GM19043 (cell line): ENCODE measurements at regions not wholly inside any gene's neighbourhood (a gene's known extent, or its start where the extent isn't known, plus 50 kb on each side); places are given as distances from the start of the nearest gene placed in this dataset.
"Not testable (repeated sequence)": the region's sequence is repeated elsewhere in the genome, so short reads cannot be mapped to it uniquely, and the experiment has no call there.

ENCODE experiments used
- ATAC-seq: cut with Tn5 transposase; IDR thresholded peaks from one replicate; pipeline ENCODE4 v1.9.1; 2021; ENCODE audit warnings: low read depth; ENCODE audit not compliant: unreplicated experiment

GRCh38 chr12:19808371-19808770, 369.1 kb downstream of the AEBP2 start:
- no peak for ATAC-seq

DNA sequence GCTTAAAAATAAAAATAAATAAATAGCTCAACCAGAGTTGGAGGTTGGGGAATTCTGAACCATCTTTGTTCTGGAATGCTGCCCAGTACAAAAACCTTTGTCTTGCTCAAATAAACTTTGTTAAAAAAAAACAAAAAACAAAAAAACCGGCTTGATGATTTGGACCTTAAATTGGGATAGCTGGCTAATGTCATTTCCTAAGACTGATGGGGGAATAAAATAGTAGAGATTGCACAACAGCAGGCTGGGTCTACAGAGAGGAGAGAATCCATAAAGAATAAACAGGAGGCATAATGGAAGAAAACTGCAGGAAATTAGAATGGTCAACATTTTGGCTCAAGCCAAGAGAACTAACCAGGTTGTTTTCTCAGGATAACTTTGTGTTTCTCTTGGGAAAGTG, 370.9 kb downstream of the AEBP2 start:
- no peak for ATAC-seq

DNA sequence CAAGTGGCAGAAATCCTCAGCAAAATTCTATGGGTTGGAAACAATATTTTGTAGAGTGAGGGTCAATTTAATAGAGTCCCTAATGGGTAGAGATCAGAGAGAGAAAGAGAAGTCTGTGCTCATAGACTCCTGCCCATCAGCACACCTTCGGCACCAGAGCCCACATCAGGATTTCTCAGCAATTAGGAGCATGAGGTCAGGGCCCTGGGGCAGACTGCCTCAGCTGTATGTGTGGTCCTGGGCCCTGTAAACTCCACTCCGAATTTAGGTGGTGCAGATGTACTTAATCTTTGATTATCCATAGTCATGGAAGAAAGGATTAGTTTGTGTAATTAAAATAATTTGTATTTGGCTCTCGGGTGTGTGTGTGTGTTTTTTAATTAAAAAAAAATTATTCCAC, 372.6 kb downstream of the AEBP2 start:
- ATAC-seq: no peak

DNA sequence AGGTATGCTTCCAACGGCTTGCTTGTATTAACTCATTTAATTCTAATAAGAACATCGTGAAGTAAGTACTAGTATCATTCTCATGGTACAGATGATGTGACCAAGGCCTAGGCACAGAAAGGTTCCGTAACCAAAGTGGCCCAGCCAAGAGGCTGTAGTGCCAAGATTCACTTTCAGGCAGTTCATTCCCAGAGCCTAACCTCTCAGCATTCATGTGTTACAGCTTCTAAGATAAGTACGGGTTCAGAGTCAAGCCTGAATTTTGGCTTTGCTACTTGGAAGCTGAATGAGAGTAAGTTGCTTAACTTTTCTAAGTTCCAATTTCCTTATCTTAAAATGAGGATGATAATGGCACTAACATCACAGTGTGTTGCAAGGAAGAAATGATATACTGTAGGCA, 379.9 kb downstream of the AEBP2 start:
- no peak for ATAC-seq

- no peak for ATAC-seq
These were observed 383.2 kb downstream of the AEBP2 start for GRCh38 chr12:19822476-19822875.

GRCh38 chr12:19823326-19823725, 384.0 kb downstream of the AEBP2 start:
- ATAC-seq: not testable (repeated sequence)

- no peak for ATAC-seq
These were observed 387.8 kb downstream of the AEBP2 start for GRCh38 chr12:19826980-19827550.

GRCh38 chr12:19829100-19829853, 390.0 kb downstream of the AEBP2 start:
- ATAC-seq: no peak

GRCh38 chr12:19830446-19830845, 391.2 kb downstream of the AEBP2 start:
- no peak for ATAC-seq

DNA sequence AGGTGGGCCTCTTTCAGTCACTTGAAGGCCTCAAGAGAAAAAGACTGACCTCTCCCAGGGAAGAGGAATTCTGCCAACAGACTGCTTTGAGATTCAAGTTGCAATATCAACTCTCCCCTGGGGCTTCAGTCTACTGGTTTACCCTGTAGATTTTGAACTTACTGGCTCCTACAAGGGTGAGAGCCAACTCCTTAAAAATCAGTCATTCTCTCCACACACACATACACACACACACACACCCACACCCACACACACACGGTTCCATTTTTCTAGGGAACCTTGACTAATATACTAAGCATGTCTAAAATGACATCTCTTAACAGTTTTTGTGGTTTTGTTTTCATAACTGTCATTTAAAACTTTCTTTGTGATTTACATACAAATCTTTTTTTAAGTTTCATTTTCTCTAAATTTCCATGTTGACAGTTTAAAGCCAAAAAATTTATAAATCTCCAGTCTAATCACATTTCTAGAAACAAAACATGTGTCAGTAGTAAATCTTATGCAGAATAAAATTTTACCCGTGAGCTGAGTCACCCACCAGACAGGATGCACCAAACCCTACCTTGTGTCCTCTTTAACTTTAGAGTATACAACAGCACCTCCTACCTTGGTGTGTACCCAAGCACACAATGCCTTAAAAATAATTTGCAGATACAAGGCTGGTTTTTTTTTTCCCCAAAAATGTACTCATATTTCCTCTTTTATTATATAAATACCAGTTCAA, 394.6 kb downstream of the AEBP2 start:
- ATAC-seq: no peak

DNA sequence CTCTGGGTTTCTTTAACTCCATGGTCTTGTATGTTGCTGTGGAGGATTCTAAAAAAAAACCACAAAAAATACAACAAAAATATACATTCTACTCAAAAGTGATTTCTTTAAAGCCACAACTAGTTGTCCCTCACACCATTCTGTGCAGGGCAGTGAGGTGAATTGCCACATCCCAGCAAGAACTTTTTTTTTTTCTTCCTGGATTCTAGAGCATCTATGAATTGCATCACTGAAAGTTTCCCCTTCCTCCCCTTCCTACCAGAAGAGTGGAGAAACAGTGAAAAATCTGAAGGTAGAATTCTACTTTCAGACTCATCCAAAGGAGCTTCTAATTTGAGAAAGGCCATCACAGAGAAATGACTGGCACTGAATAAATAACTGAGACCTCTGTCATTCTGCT, 395.3 kb downstream of the AEBP2 start:
- ATAC-seq: no peak

- no peak for ATAC-seq
These were observed 396.8 kb downstream of the AEBP2 start for GRCh38 chr12:19836056-19836455.

DNA sequence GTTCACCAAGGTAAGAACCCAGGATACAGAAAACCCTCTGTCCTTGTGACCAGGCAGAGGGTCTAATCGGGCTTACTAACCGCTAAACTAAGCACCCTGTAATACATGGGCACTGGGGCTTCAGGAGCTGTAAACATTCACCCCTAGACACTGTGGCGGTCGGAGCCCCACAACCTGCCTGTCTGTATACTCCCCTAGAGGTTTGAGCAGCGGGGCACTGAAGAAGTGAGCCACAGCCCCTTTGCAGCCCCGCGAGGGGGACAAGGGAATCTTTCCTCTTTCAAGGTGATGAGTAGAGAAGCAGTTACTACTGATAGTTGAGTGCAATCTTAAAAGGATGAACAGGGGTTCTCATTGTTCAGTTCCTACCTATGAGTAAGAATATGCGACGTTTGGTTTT, 397.2 kb downstream of the AEBP2 start:
- ATAC-seq: no peak

GRCh38 chr12:19837543-19837942, 398.3 kb downstream of the AEBP2 start:
- no peak for ATAC-seq

- no peak for ATAC-seq
These were observed 402.2 kb downstream of the AEBP2 start for GRCh38 chr12:19841451-19841850.

DNA sequence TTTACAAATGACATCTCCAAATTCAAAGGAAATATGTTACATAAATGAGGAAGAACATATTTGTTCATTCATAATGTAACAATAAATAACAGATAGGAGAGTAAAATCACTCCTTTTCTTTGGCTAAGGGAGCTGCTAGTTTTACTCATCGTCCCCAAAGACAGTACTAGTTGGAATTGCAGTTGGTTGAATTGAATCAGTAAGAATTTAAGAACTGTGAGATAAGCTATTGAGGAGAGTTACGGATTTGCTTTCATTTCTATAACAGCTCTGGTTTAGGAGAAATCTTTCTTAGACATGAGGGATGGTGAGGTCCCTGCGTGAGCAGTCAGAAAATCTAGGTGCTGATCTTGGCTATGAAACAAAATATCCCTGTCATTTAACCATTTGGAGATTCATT, 402.8 kb downstream of the AEBP2 start:
- no peak for ATAC-seq

- no peak for ATAC-seq
These were observed 404.9 kb downstream of the AEBP2 start for GRCh38 chr12:19844224-19844623.

DNA sequence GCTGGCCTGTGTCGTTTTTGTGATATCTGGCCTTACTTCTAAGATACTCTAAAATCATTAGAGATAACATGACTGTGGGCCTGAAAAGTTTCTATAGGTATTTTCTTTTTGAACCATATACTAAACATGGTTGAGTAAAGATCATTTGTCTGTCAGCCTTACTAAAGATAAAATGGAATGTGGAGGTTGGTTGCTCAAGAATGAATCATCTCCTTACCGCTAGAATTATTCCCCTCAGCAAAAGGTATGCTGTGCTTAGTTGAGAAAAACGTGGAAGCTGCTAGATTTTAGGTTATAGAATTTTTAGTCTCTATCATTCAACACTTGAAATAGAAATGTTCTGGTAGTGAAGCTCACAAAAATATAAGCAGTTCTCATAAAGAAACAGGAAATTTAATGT, 407.3 kb downstream of the AEBP2 start:
- ATAC-seq: no peak

DNA sequence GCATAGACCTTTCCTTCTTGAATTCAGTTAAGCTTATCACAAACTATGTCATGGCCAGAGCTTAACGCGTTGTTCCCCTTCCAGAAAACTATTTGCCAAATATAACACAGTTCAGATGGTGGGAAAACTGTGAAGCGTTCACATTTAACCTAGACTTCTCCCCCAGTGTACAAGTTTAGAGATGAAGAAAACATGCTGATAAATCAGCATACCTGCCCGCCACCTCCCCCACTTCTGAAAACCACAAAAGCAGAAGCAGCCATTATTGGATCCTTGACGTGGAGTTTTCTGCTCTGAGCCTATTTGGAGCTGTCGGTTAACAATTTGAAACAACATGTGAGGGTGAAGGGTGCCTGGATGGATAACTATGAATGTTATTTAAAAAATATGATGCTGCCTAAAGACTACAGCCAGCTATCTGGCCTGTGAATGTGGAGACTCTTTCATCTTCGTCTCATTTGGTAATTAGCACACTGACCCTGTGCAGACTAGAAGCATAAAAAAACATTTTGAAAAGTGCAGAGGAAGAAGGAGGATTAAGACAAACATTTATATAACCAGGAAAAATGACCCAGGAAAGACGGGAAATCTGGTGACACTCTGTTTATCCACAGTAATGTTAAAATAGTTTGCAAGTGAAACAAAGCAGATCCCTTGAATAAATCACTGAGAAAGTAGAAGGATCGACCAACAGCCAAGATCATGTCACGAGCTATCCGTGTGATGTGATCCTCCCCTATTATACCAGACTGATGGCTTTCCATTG, 408.2 kb downstream of the AEBP2 start:
- no peak for ATAC-seq

DNA sequence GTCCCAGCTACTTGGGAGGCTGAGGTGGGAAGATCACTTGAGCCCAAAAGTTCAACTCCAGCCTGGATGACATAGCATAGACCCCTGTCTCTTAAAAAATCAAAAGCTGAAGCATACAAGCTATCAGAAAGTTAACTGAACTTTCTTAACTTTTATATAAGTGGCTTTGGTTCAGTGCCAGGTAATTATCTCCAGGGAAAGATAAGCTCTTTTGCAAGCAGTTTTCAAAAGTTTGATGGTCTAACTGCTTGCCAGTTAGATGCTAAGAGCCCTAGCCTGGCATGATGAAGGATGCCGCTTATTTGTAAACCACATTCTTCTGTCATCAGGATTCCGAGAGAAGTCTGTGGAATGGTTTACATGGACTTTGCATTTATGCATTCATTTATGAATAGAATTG, 409.1 kb downstream of the AEBP2 start:
- ATAC-seq: no peak

DNA sequence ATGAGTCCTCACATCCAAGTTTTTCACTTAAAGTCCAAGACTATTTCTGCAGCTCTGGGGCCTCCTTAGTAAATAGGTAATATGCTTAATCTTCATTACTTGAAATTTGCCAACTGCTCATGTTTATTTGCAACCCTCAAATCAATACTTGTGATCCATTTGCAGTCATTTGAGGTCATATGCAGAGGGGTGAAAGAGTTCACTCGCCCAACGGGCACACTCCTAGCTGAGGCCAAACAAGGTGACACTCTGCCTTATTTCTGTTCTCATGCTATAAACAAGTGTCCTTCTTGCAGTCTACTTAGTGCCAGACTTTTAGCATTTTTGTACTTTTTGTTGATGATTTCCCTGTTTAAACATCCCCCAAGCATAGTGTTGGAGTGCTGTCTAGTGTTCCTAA, 409.9 kb downstream of the AEBP2 start:
- no peak for ATAC-seq
